ENCODE measurements at regions not wholly inside any gene's neighbourhood (a gene's known extent, or its start where the extent isn't known, plus 50 kb on each side); places are given as distances from the start of the nearest gene placed in this dataset.
A peak's percentile ranks its signal among the peaks of the same experiment; 100 is the strongest.
"Not testable (repeated sequence)": the region's sequence is repeated elsewhere in the genome, so short reads cannot be mapped to it uniquely, and the experiment has no call there.

DNA sequence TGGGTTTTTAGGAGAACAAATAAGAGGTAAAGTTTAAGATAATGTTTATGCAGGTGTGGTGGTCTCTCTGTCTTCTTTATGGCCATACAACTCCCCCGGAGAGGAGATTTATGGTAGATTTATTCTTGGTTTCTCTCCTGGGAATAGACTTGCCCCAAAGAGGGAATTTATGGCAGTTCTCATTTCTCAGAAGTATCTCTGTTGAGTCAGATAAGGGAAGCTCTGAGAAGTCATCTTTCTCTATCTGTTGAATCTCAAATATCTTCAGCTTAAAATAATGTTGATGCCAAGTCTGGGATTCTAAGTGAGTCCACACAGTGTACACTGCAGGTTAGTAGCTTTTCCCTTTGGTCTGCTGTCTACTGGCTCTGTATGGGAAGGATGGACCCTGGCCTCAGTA, 276.4 kb upstream of the PLET1 start:
- DNase-seq (ENCODE audit: low read depth in 1 of 2, low spot score in 1 of 2), result no peak

DNA sequence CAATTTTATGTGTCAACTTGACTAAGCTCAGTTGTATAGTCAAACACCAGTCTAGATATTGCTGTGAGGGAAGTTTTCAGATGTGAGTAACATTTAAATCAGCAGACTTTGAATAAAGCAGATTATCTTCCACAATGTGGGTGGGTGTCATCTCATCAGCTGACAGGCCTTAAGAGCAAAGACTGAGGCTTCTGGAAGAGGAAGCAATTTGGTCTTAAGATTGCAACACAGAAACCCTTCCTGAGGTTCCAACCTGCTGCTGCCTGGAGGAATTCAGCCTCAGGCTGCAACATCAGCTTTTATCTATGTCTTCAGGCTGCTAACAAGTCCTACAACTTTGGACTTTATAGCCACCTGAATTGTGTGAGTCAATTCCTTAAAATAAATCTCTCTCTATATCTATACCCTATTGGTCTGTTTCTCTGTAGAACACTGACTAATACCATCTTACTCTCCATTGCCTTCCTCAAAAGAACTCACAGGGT, 277.2 kb upstream of the PLET1 start:
- no peak for DNase-seq (ENCODE audit: low read depth in 1 of 2, low spot score in 1 of 2)

DNA sequence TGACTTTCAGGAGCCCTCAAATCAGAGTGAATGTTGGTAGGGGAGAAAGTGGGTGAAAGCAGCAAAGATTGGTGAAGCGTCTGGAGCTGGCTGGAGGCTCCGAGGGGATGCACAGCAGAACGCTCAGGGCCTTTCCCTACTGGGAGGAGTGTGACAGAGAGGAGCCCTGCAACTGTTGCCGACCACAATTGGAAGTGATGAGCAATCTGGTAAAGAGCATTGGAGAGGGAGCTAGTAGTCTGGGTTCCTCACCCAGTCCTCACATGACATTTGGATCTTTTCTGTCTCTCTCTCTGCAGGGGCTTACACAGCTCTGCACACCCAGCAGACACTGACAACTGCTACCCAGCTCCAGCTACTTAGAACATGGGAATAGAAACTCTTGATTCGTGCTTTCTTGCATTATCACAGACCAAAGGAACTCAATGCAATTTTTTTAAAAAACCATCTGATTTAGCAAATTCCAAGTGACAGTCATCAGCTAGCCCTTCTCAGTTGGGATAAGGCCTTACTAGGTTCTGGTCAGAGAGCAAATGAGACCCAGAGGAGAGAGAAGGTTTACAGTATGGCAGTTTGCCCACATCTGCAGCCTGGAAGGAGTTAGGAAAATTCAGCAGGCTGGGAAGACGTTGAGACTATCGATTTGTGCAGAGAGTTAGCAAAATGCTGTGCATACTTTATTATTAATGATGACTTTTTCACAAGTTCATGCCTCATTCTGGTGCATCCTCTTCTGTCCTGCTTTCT, 278.0 kb upstream of the PLET1 start:
- DNase-seq (ENCODE audit: low read depth in 1 of 2, low spot score in 1 of 2), result no peak

DNA sequence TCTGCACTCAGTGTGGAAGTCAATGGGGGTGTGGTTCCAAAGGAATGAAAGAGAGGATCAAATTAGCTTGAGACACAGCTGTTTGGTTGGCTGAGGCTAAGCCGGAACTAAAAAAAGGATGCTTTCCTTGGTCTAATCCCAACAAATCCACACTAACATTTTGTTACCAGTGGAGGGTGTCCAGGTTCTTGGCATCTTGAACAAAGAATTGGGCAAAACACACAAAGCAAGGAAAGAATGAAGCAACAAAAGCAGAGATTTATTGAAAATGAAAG, 278.6 kb upstream of the PLET1 start:
- not testable (repeated sequence) for DNase-seq (ENCODE audit: low read depth in 1 of 2, low spot score in 1 of 2)

DNA sequence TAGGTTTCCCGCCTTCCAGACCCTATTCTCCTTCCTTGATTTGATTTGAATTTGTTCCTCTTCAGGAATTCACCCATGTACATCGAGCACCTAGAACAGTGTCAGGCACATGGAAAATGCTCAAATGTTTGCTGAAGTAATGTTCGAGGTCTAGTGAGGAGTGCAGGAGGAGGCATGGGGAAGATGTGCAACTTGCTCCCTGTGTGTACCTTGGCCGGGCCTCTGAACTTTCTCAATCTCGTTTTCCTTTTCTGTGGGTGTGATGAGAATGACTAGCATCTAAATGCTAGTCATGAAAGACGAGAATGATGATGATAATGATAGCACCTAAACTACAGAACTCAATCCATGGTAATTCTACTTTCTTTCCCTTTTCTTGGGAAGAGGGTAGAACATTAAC, 279.1 kb upstream of the PLET1 start:
- no peak for DNase-seq (ENCODE audit: low read depth in 1 of 2, low spot score in 1 of 2)

DNA sequence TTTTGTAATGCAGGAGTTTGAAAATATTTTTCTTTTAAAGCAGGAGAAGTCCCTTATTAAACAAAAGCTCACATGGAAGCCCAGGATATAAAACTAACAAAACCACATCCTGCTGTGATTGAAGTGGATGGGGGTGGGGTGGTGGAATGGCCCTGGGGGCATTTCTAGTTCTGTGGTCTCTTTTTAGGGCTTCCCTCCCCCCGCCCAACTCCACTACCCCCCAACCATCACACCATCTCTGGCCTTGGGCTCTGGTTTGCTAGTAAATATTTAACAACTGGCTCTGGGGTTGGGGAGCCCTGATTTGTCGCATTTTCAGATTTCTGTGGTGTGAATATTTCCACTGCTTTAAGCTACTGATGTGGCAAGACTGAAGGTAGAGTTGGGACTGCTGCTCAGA, 279.6 kb upstream of the PLET1 start:
- no peak for DNase-seq (ENCODE audit: low read depth in 1 of 2, low spot score in 1 of 2)

DNA sequence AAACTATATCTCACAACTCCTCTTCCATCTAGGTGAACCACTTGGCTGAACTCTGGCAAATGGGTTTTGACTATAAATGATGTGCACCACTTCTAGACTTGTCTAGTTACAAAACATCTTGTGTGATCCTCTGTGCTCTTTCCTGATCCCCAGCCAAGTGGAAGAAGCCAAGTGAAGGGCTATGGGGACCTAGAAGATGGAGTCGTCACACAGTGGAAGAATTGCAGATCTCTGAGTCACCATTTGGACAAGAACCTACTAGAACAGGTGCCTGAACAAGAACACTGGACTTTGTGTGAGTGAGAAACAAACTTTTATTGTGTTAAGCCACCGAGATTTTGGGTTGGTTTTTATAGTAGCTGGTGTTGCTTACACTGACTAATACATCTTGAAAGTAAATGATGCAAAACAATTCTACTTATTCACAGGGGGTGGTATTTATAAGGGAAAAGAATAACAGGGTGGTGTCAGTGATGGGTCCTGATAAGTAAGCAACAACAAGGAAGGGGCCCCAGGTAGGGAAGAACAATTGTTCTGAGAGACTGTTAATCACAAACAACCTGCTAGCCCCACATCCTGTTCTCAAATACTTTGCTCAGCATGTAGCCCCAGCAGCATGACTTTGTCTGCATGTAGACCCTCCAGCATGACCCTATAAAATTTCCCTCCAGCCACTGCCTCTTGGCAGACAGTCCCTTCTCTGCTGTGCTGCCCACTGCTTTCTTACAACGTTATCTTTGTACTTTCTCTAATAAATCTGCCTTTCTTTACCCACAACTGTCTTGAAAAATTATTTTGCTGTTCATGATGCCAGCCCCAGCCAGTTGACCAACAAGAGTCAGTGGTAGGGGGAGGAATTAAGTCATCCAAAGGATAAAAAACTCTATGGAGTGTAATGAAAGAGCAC, 280.7 kb upstream of the PLET1 start:
- no peak for DNase-seq (ENCODE audit: low read depth in 1 of 2, low spot score in 1 of 2)

DNA sequence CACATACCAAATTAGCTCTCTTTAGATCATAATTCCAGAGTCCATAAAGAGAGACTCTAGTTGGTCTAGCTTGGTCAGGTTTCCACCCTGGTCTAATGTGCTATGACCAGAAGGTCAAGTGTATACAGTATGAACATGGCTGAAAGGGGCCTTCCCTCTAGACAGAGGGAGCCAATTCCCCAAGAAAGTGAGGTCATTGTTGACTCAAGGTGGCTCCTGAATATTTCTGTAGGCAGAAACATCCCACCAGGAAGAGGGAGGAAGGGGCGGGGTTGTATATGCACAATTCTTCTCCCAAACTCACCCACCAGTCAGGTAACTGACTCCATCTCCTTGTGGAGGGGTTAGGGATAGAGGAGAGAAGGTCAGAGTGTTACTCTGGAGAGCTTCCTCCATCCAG, 281.8 kb upstream of the PLET1 start:
- no peak for DNase-seq (ENCODE audit: low read depth in 1 of 2, low spot score in 1 of 2)

DNA sequence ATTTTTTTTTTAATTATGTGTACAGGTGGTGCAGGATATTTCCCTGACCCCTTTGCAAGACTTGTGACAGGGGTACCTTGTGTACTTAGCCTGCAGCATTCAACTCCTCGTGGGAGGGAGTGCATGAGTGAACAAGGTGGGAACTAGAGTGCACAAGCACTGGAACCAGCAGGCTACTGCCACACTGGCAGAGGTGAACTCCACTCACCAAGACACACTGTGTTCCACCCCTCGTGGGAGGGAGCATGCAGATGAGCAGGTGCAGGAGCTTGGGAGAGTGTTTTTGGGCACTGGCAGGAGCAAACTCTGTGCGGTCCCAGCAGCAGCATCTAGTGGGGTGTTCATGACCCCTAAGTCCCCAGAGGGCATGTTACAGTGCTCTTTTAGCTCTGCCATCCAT, 282.7 kb upstream of the PLET1 start:
- no peak for DNase-seq (ENCODE audit: low read depth in 1 of 2, low spot score in 1 of 2)

DNA sequence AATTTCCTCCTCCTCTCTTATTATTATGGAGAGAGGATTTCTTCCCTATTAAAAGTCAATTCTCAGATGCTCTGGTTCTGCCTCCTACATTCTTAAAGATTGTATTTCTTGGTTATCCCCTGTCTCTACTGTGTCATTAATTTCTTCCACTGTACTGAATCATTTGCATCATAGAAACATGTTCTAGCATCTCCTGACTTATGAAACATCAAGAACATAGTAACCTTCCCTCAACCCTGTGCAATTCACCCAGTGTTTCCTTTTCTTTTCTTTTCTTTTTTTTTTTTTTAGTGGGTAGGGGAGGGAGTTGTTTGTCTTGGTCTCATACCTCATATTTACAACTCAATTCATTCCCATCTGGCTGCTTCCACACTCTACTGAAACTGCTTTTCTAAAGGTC, 288.0 kb upstream of the PLET1 start:
- DNase-seq (ENCODE audit: low read depth in 1 of 2, low spot score in 1 of 2), result no peak

DNA sequence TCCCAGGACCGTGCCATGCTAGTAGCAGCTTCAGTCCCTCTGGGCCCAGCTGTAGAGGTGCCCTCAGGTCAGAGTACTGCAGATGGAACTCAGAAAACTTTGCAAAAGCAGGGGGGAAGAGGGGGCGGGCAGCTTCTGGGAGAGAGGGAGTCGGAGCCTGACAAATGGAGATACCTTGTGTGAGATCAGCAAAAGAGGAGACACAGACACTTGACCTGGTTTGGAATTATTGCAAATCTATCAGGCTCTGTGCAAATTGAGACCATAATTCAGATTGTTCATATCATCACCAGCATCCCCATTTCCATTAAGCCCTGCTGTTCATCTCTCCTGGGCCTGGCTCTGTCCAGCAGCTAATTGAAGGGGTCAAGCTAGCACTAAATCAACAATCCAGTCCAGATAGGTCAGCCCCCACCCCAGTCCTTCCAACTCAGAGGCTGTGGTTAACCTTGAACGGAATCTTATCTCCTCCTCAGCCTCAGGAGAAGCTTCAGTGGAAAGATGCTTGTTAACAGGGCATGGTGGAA, 292.6 kb upstream of the PLET1 start:
- no peak for DNase-seq (ENCODE audit: low read depth in 1 of 2, low spot score in 1 of 2)

DNA sequence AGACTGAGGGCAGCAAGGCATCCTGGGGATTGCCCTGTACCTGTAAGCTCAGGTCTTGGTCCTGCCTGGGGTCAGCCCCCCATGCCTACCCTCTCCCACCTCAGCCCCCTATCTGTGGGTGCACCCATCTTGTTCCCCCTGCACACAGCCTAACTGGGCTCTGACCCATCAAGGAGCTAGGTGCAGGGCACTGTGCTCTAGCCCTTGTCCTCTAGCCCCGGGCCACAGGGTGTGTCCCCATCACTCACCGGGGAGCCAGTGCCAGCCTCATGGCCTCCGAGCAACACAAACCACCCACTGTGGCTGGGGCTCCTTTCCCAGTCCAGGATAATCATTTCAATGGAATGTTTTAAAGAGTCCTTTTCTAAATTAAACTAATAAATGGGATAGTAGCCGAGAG, 293.9 kb upstream of the PLET1 start:
- DNase-seq (ENCODE audit: low read depth in 1 of 2, low spot score in 1 of 2), result no peak

DNA sequence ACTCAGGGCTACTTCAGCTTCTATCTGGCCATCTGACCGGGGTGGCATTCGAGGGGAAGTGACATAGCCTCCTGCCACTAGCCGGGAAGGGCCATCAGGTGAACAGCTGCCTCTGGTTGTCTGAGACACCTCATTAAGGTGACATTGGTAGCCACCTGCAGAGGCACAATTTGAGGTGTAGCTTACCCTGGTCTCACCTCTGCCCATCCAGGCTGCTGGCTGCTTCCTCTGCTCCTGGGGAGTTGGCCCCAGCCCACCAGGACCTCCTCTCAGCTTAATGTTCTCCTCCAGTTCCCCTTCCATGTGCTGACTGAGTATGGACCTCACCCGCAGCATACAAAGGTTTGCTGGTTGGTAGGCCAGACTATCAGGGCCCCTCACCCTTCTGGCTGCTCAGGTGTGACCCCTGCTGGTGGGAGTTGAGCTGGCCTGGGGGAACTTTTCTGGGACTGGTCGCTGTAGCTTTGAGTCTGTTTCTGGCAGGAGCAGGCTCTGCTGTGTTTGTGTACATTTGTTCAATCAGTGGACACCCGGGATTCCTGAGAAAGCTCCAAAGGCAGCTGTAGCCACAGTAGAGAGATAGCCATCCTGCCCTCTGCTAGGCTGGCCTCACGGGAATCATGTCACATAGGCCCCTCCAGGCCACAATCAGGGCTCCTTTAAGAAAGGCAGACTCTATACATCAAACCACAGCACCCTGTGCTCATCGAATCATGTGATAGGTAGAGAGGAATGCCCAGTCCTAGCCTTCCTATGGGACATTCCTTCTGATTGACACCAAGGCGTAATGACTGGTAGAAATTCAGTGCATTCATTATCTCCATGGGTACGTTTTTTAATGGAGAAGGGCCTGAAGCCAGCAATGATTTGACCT, 295.1 kb upstream of the PLET1 start:
- peak; percentile 31 to 40 for DNase-seq (ENCODE audit: low read depth in 1 of 2, low spot score in 1 of 2)

DNA sequence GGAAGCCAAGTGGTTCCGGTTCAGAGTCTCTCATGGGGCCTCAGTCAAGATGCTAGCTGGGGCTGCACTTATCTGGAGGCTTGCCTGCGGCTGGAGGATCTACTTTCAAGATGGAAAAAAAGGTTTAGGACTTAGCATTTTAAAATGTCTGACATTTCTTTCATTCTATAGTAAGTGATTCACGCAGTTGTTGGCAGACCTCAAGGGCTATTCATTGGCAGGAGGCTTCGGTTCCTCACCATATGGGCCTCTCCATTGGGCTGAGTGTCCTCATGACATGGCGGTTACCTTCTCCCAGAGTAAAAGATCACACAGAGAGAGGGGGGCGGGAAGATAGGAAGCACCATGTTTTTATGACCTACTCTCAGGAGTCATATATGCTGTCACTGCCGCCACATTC, 298.0 kb upstream of the PLET1 start:
- no peak for DNase-seq (ENCODE audit: low read depth in 1 of 2, low spot score in 1 of 2)

DNA sequence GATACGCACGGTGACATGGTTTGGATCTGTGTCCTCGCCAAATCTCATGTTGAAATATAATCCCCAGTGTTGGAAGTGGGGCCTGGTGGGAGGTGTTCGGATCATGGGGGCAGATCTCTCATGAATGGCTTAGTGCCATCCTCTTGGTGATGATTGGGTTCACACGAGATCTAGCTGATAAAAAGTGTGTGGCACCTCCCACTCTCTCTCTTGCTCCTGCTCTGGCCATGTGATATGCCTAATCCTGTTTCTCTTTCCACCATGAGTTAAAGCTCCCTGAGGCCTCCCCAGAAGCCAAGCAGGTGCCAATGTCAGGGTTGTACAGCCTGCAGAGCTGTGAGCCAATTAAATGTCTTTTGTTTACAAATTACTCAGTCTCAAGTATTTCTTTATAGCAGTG, 303.1 kb upstream of the PLET1 start:
- DNase-seq (ENCODE audit: low read depth in 1 of 2, low spot score in 1 of 2), result no peak

DNA sequence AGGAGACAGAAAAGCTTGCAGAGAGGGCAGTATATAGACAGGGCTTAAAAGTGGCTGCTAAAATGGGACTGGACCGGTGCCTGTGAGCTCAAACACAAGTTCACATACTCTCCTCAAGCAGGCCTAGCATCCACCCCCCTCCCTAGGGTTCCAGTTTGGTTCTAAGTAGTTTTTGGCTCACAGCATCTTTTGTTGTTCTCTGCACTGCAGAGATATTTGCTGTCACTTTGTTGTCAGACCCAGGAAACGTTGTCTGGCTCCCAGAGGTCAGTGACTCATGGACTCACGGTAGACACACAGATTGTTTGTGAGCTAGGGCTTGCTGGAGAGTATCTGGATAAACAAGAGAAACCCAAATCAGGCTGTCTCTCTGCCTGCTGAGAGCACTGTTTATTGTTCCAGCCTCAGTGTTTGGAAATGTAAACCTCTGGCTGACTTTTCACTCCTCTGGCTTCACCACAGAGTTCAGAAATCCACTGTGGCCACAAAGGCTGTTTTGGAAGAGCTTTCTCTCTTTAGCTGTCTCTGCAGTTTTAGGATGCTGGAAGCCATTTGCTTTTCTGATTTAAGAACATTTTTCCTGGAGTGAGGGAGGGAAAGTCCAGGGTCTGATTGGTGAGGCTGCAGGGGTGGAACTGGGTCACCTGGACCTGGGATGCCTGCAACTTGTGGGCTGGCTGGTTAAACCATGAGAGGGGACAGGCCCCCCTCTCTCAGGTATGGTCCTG, 303.7 kb upstream of the PLET1 start:
- DNase-seq (ENCODE audit: low read depth in 1 of 2, low spot score in 1 of 2), result no peak

DNA sequence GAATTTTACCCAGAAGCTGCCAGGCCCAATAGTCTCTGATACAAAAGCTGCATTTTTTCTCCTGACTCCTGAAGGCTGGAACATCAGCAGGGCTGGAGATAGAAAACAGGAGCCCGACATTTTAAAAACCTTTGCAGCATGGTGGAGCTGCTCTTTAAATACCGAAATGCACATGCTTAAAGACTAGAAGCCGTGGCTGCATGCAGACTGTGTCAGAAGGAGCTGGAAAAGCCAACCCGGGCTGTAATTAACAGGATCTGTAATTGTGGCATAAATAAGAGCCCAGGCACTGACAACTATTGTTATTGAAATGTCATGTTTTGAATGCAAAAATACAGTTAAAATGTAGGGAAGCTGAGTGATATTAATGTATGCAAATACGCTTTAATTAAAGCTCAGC, 304.9 kb upstream of the PLET1 start:
- no peak for DNase-seq (ENCODE audit: low read depth in 1 of 2, low spot score in 1 of 2)

DNA sequence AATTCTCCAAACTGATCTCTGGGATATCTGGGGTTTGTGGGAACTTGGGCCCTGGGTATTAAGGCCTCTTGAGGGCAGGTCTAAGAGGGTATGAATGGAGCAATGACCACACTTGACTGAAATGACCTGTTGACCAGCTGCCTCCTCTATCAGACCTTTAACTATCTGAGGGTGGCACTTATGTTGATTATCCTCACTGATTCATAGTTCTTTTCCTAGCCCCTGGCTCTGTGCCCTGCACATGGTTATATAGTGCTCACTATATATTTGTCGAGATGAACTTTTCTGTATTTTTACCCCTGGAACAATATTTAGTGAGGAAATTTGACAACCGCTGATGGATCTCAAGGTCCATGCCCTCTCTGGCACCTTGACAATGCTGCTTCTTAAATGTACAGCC, 305.5 kb upstream of the PLET1 start:
- no peak for DNase-seq (ENCODE audit: low read depth in 1 of 2, low spot score in 1 of 2)

DNA sequence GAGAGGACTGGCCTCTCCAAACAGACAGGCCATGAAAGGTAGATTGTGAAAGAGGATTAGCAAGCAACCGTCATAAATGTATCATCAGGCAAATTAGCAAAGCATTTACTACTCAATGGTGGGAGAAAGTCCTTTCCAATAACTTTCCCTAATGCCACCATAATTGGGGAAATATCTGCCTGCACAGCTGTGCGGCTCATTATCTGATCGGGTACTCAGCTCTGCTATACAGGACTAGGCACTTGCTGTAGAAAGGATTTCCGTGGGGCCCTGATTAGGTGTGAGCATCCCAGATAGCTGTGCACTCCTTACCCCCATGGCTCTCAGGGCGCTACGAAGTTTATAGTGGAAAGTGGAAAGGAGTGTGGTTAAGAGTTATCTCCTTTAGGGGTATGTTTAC, 309.7 kb upstream of the PLET1 start:
- no peak for DNase-seq (ENCODE audit: low read depth in 1 of 2, low spot score in 1 of 2)

DNA sequence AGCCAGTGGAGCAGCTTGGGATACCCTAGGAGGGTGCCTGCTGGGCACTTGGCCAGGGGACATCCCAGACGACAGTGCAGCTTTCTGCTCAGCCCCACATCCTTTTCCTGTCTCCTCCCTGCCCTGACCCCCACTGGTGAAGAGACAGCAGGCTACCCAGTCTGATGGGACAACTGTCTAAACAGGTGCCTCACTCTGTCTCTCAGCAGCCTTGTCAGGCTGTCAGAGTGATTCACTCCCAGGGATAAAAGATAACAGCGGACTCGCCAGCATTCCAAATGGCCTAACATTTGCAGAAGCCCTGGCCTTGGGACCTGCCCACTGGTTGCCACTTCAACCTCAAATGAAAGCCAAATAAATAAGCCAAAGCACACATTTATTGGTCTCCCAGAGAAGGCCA, 318.6 kb upstream of the PLET1 start:
- no peak for DNase-seq (ENCODE audit: low read depth in 1 of 2, low spot score in 1 of 2)

DNA sequence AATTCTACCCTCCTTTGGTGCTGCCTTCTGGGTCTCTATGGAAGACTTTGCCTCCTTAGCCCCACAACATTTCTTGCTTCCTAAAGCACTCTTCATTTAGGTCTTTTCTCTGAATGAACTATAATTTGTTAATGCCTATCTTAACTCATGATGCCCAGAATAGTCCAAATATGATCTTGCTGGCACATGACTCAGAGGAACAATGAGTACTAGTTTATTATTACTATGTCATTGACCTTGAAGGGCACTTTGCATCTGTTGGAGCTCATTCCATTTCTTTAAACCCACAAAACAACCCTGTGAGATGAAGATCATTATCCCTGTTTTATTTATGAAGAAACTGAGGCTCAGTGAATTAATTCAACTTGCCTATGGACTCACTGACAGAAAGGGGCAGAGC, 320.2 kb upstream of the PLET1 start:
- no peak for DNase-seq (ENCODE audit: low read depth in 1 of 2, low spot score in 1 of 2)
